ENCODE measurements at regions not wholly inside any gene's neighbourhood (a gene's known extent, or its start where the extent isn't known, plus 50 kb on each side); places are given as distances from the start of the nearest gene placed in this dataset.

DNA sequence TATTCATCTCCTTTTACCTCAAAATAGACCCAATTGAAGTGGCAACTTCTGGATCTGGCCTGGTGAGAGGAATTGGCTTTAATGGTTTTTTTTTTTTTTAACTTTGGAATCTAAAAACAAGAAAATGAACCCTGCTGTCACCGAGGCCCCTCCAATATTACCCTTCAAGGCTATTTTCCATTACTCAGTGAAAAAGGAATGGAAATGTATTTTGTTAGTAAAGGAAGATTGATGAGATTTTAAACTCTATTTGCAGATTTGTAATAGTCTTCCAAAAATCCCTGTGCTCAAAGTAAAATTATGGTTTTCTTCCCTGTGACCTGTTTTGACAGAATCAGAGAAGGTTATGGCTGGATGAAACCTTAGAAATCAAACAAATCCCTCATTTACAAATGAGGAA lies 102.9 kb downstream of the TMEM170B start:
- DNase-seq, result no peak
- H3K4me3 ChIP-seq (ENCODE audit: low read length), result no peak overlapping the region
- peaks cover 3% of the 10 kb centered on the region for H3K4me1 ChIP-seq (ENCODE audit: control insufficient read depth, low read depth, low read length)
- no peak overlapping the region for H3K4me2 ChIP-seq (ENCODE audit: low read length)
- no peak overlapping the region for H2AK5ac ChIP-seq (ENCODE audit: low read length)
- H3K9ac ChIP-seq (ENCODE audit: low read length), result no peak overlapping the region
- H2BK15ac ChIP-seq (replicated peaks; ENCODE audit: low read depth), result no peak overlapping the region
- no peak overlapping the region for H3K18ac ChIP-seq (ENCODE audit: low read length)
- H3K56ac ChIP-seq (ENCODE audit: low read length), result no peak overlapping the region
- no peak overlapping the region for H3K27ac ChIP-seq (ENCODE audit: low read depth, low read length)
- H2BK120ac ChIP-seq (ENCODE audit: low read depth, low read length), result no peak overlapping the region
- no peak overlapping the region for H4K8ac ChIP-seq (ENCODE audit: low read depth, low read length)
- no peaks in the 10 kb centered on the region for H3K27me3 ChIP-seq (ENCODE audit: insufficient read depth, low read length, poor library complexity)
- H4K5ac ChIP-seq (ENCODE audit: low read length), result no peak overlapping the region
- H3K23ac ChIP-seq (ENCODE audit: low read length), result no peak overlapping the region
- no CpG with 5 or more reads among the region's 1 CpG for WGBS (ENCODE audit: extremely low coverage, insufficient coverage, low lambda C conversion rate)
- H3K4ac ChIP-seq (ENCODE audit: low read depth, low read length), result no peak overlapping the region
- no peaks in the 10 kb centered on the region for H3K79me2 ChIP-seq (ENCODE audit: control insufficient read depth, insufficient read depth, low read length)
- no peaks in the 10 kb centered on the region for H3K79me1 ChIP-seq (ENCODE audit: low read length)
- H2BK5ac ChIP-seq (ENCODE audit: low read length), result no peak overlapping the region
- no peaks in the 10 kb centered on the region for H3K36me3 ChIP-seq (ENCODE audit: control insufficient read depth, insufficient read depth, low read length)

DNA sequence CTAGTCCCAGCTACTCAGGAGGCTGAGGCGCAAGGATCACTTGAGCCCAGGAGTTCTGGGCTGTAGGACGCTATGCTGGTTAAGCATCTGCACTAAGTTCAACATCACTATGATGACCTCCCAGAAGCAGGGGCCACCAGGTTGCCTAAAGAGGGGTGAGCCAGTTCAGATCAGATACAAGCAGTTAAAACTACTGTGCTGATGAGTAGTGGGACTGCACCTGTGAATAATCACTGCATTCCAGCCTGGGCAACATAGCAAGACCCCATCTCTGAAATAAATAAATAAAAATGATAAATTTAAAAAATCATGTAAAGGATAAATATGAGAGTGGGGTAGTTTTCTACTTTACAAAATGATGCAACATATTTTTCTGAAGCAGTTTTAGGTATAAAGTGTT lies 106.5 kb downstream of the TMEM170B start:
- Histone ChIP-seq H3K4me1 (ENCODE audit: control insufficient read depth, low read depth, low read length) (peaks cover 3% of the 10 kb centered on the region), H3K9ac (ENCODE audit: low read length) (no peak overlapping the region), H3K4me3 (ENCODE audit: low read length) (no peak overlapping the region), H4K5ac (ENCODE audit: low read length) (no peak overlapping the region), H3K4me2 (ENCODE audit: low read length) (no peak overlapping the region), H3K79me1 (ENCODE audit: low read length) (no peaks in the 10 kb centered on the region), H3K4ac (ENCODE audit: low read depth, low read length) (no peak overlapping the region), H3K27ac (ENCODE audit: low read depth, low read length) (no peak overlapping the region), H3K23ac (ENCODE audit: low read length) (no peak overlapping the region), H3K56ac (ENCODE audit: low read length) (no peak overlapping the region), H2BK120ac (ENCODE audit: low read depth, low read length) (no peak overlapping the region), H2BK5ac (ENCODE audit: low read length) (no peak overlapping the region), H2AK5ac (ENCODE audit: low read length) (no peak overlapping the region), H2BK15ac (replicated peaks; ENCODE audit: low read depth) (no peak overlapping the region), H3K36me3 (ENCODE audit: control insufficient read depth, insufficient read depth, low read length) (no peaks in the 10 kb centered on the region), H3K18ac (ENCODE audit: low read length) (no peak overlapping the region), H3K27me3 (ENCODE audit: insufficient read depth, low read length, poor library complexity) (no peaks in the 10 kb centered on the region), H3K79me2 (ENCODE audit: control insufficient read depth, insufficient read depth, low read length) (no peaks in the 10 kb centered on the region), H4K8ac (ENCODE audit: low read depth, low read length) (no peak overlapping the region)
- WGBS (ENCODE audit: extremely low coverage, insufficient coverage, low lambda C conversion rate), result no CpG with 5 or more reads among the region's 2 CpGs
- DNase-seq, result no peak

DNA sequence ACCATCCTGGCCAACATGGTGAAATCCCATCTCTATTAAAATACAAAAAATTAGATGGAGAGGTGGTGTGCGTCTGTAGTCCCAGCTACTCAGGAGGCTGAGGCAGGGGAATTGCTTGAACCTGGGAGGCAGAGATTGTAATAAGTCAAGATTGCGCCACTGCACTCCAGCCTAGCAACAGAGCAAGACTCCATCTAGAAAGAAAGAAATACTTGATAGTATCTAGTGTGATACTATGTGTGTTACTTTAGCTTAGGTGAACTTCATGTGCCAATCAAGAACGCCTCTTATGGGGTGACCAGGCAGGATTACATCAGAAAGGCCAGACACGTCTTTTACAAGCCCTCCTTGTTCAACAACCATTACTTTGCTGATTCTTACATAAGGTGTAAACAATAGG lies 107.1 kb downstream of the TMEM170B start:
- Histone ChIP-seq H3K23ac (ENCODE audit: low read length) (no peak overlapping the region), H3K4me2 (ENCODE audit: low read length) (no peak overlapping the region), H3K4me3 (ENCODE audit: low read length) (no peak overlapping the region), H3K79me1 (ENCODE audit: low read length) (no peaks in the 10 kb centered on the region), H3K79me2 (ENCODE audit: control insufficient read depth, insufficient read depth, low read length) (no peaks in the 10 kb centered on the region), H2BK120ac (ENCODE audit: low read depth, low read length) (no peak overlapping the region), H2BK15ac (replicated peaks; ENCODE audit: low read depth) (no peak overlapping the region), H3K4ac (ENCODE audit: low read depth, low read length) (no peak overlapping the region), H3K36me3 (ENCODE audit: control insufficient read depth, insufficient read depth, low read length) (no peaks in the 10 kb centered on the region), H3K4me1 (ENCODE audit: control insufficient read depth, low read depth, low read length) (peaks cover 3% of the 10 kb centered on the region), H3K18ac (ENCODE audit: low read length) (no peak overlapping the region), H4K8ac (ENCODE audit: low read depth, low read length) (no peak overlapping the region), H2AK5ac (ENCODE audit: low read length) (no peak overlapping the region), H3K9ac (ENCODE audit: low read length) (no peak overlapping the region), H3K56ac (ENCODE audit: low read length) (no peak overlapping the region), H4K5ac (ENCODE audit: low read length) (no peak overlapping the region), H2BK5ac (ENCODE audit: low read length) (no peak overlapping the region), H3K27me3 (ENCODE audit: insufficient read depth, low read length, poor library complexity) (no peaks in the 10 kb centered on the region), H3K27ac (ENCODE audit: low read depth, low read length) (no peak overlapping the region)
- DNase-seq, result no peak
- WGBS (ENCODE audit: extremely low coverage, insufficient coverage, low lambda C conversion rate), result no CpG with 5 or more reads among the region's 4 CpGs

DNA sequence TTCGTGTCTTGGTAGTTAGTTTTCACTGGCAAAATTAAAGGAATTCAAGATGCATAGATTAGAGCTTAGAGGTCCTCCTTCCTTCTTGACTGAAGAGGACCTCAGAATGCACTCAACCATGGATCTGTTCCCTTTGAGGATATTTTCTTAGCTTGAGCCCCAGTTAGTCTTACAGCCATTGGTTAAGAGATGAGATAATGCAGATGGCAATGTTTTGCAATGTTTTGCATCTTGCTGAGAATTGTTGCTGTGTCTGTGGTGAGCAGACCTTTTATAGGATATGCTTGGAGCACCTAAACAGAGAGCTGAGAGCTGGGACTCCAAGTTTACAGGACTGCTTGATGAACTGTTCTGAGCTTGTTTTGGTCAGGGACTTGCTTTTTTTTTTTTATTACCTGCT lies 107.5 kb downstream of the TMEM170B start:
- no peak overlapping the region for H3K18ac ChIP-seq (ENCODE audit: low read length)
- H3K4me1 ChIP-seq (ENCODE audit: control insufficient read depth, low read depth, low read length), result peaks cover 5% of the 10 kb centered on the region
- DNase-seq, result no peak
- H3K79me2 ChIP-seq (ENCODE audit: control insufficient read depth, insufficient read depth, low read length), result no peaks in the 10 kb centered on the region
- WGBS (ENCODE audit: extremely low coverage, insufficient coverage, low lambda C conversion rate), result no CpG with 5 or more reads among the region's 1 CpG
- H3K4me2 ChIP-seq (ENCODE audit: low read length), result no peak overlapping the region
- H3K79me1 ChIP-seq (ENCODE audit: low read length), result no peaks in the 10 kb centered on the region
- H3K4ac ChIP-seq (ENCODE audit: low read depth, low read length), result peak overlapping the region; percentile 8
- no peak overlapping the region for H2BK15ac ChIP-seq (replicated peaks; ENCODE audit: low read depth)
- H4K5ac ChIP-seq (ENCODE audit: low read length), result no peak overlapping the region
- no peaks in the 10 kb centered on the region for H3K36me3 ChIP-seq (ENCODE audit: control insufficient read depth, insufficient read depth, low read length)
- H3K9ac ChIP-seq (ENCODE audit: low read length), result no peak overlapping the region
- H2BK120ac ChIP-seq (ENCODE audit: low read depth, low read length), result no peak overlapping the region
- H2AK5ac ChIP-seq (ENCODE audit: low read length), result no peak overlapping the region
- no peak overlapping the region for H4K8ac ChIP-seq (ENCODE audit: low read depth, low read length)
- H3K56ac ChIP-seq (ENCODE audit: low read length), result peak overlapping the region; percentile 17
- H2BK5ac ChIP-seq (ENCODE audit: low read length), result no peak overlapping the region
- no peak overlapping the region for H3K4me3 ChIP-seq (ENCODE audit: low read length)
- no peak overlapping the region for H3K27ac ChIP-seq (ENCODE audit: low read depth, low read length)
- no peak overlapping the region for H3K23ac ChIP-seq (ENCODE audit: low read length)
- no peaks in the 10 kb centered on the region for H3K27me3 ChIP-seq (ENCODE audit: insufficient read depth, low read length, poor library complexity)

DNA sequence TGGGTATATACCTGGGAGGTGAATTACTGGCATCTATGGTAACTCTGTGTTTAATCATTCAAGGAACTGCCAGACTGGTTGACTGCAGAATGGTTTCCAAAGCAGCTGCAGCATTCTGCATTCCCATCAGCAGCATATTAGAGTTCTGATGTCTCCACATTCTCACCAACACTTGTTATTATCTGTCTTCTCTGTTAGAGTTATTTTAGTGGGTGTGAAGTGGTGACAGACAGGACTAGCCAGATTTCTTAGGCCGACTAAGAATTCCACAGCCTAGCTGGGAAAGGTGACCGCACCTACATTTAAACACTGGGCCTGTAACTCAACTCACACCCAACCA lies 110.9 kb downstream of the TMEM170B start:
- Histone ChIP-seq H3K27me3 (ENCODE audit: insufficient read depth, low read length, poor library complexity) (no peaks in the 10 kb centered on the region), H2BK5ac (ENCODE audit: low read length) (no peak overlapping the region), H3K56ac (ENCODE audit: low read length) (no peak overlapping the region), H3K4me3 (ENCODE audit: low read length) (no peak overlapping the region), H3K4ac (ENCODE audit: low read depth, low read length) (peak overlapping the region; percentile 83), H3K36me3 (ENCODE audit: control insufficient read depth, insufficient read depth, low read length) (no peaks in the 10 kb centered on the region), H4K5ac (ENCODE audit: low read length) (no peak overlapping the region), H3K79me2 (ENCODE audit: control insufficient read depth, insufficient read depth, low read length) (no peaks in the 10 kb centered on the region), H3K18ac (ENCODE audit: low read length) (peak overlapping the region; percentile 45), H4K8ac (ENCODE audit: low read depth, low read length) (no peak overlapping the region), H3K4me2 (ENCODE audit: low read length) (no peak overlapping the region), H2BK120ac (ENCODE audit: low read depth, low read length) (peak overlapping the region; percentile 8), H3K79me1 (ENCODE audit: low read length) (no peaks in the 10 kb centered on the region), H2AK5ac (ENCODE audit: low read length) (no peak overlapping the region), H3K9ac (ENCODE audit: low read length) (no peak overlapping the region), H2BK15ac (replicated peaks; ENCODE audit: low read depth) (no peak overlapping the region), H3K4me1 (ENCODE audit: control insufficient read depth, low read depth, low read length) (peaks cover 16% of the 10 kb centered on the region), H3K27ac (ENCODE audit: low read depth, low read length) (no peak overlapping the region), H3K23ac (ENCODE audit: low read length) (no peak overlapping the region)
- no CpG with 5 or more reads among the region's 2 CpGs for WGBS (ENCODE audit: extremely low coverage, insufficient coverage, low lambda C conversion rate)
- DNase-seq, result no peak

DNA sequence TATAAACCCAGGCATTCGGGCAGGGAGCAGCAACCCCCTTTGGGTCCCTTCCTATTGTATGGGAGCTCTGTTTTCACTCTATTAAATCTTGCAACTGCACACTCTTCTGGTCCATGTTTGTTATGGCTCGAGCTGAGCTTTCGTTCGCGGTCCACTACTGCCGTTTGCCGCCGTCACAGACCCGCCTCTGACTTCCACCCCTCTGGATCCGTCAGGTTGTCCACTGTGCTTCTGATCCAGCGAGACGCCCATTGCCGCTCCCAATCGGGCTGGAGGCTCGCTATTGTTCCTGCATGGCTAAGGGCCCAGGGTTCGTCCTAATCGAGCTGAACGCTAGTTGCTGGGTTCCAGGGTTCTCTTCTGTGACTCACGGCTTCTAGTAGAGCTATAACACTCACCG lies 111.3 kb downstream of the TMEM170B start:
- H2AK5ac ChIP-seq (ENCODE audit: low read length), result no peak overlapping the region
- peak overlapping the region; percentile 94 for H2BK120ac ChIP-seq (ENCODE audit: low read depth, low read length)
- H3K9ac ChIP-seq (ENCODE audit: low read length), result no peak overlapping the region
- H3K18ac ChIP-seq (ENCODE audit: low read length), result peak overlapping the region; percentile 45
- no peak overlapping the region for H3K4me2 ChIP-seq (ENCODE audit: low read length)
- H3K79me2 ChIP-seq (ENCODE audit: control insufficient read depth, insufficient read depth, low read length), result no peaks in the 10 kb centered on the region
- no peaks in the 10 kb centered on the region for H3K27me3 ChIP-seq (ENCODE audit: insufficient read depth, low read length, poor library complexity)
- H4K8ac ChIP-seq (ENCODE audit: low read depth, low read length), result no peak overlapping the region
- H3K27ac ChIP-seq (ENCODE audit: low read depth, low read length), result peak overlapping the region; percentile 32
- peak overlapping the region; percentile 83 for H2BK5ac ChIP-seq (ENCODE audit: low read length)
- H3K36me3 ChIP-seq (ENCODE audit: control insufficient read depth, insufficient read depth, low read length), result no peaks in the 10 kb centered on the region
- WGBS (ENCODE audit: extremely low coverage, insufficient coverage, low lambda C conversion rate), result no CpG with 5 or more reads among the region's 20 CpGs
- no peak overlapping the region for H4K5ac ChIP-seq (ENCODE audit: low read length)
- peak overlapping the region; percentile 45 for H3K56ac ChIP-seq (ENCODE audit: low read length)
- H3K23ac ChIP-seq (ENCODE audit: low read length), result no peak overlapping the region
- DNase-seq, result no peak
- peak overlapping the region; percentile 83 for H3K4ac ChIP-seq (ENCODE audit: low read depth, low read length)
- H2BK15ac ChIP-seq (replicated peaks; ENCODE audit: low read depth), result no peak overlapping the region
- H3K79me1 ChIP-seq (ENCODE audit: low read length), result no peaks in the 10 kb centered on the region
- peaks cover 20% of the 10 kb centered on the region for H3K4me1 ChIP-seq (ENCODE audit: control insufficient read depth, low read depth, low read length)
- H3K4me3 ChIP-seq (ENCODE audit: low read length), result no peak overlapping the region

Measured in mesendoderm (in vitro differentiated cells).